GM21423 (cell line): ENCODE measurements at regions not wholly inside any gene's neighbourhood (a gene's known extent, or its start where the extent isn't known, plus 50 kb on each side); places are given as distances from the start of the nearest gene placed in this dataset.

Experiments
- ATAC-seq: cut with Tn5 transposase; IDR thresholded peaks from one replicate; pipeline ENCODE4 v1.9.1; 2021; ENCODE audit warnings: mild to moderate bottlenecking, moderate library complexity; ENCODE audit not compliant: unreplicated experiment

GRCh38 chr13:26967119-26968038 is 204.2 kb downstream of the USP12 start:
- no peak for ATAC-seq

- no peak for ATAC-seq
Observed at GRCh38 chr13:26966701-26967080, 204.9 kb downstream of the USP12 start.

- ATAC-seq = no peak
Observed at GRCh38 chr13:26965952-26966700, 205.5 kb downstream of the USP12 start.

GRCh38 chr13:26964278-26965250 is 204.0 kb upstream of the GPR12 start:
- ATAC-seq = no peak

GRCh38 chr13:26962671-26963070 is 202.1 kb upstream of the GPR12 start:
- ATAC-seq = no peak

- no peak for ATAC-seq
Observed at GRCh38 chr13:26961890-26962615, 201.5 kb upstream of the GPR12 start.

- no peak for ATAC-seq
Observed at GRCh38 chr13:26957182-26957581, 196.6 kb upstream of the GPR12 start.

GRCh38 chr13:26956522-26957142 is 196.0 kb upstream of the GPR12 start:
- ATAC-seq = no peak

- ATAC-seq = no peak
Observed at GRCh38 chr13:26954976-26955375, 194.4 kb upstream of the GPR12 start.

- ATAC-seq = no peak
Observed at GRCh38 chr13:26953291-26953690, 192.7 kb upstream of the GPR12 start.

- ATAC-seq = no peak
Observed at GRCh38 chr13:26952551-26953143, 192.1 kb upstream of the GPR12 start.

GRCh38 chr13:26951581-26952177 is 191.1 kb upstream of the GPR12 start:
- ATAC-seq = no peak

GRCh38 chr13:26950968-26951367 is 190.4 kb upstream of the GPR12 start:
- ATAC-seq = no peak

GRCh38 chr13:26950546-26950945 is 190.0 kb upstream of the GPR12 start:
- ATAC-seq = no peak

GRCh38 chr13:26949701-26950502 is 189.3 kb upstream of the GPR12 start:
- ATAC-seq = no peak

- no peak for ATAC-seq
Observed at GRCh38 chr13:26948353-26948752, 187.8 kb upstream of the GPR12 start.

GRCh38 chr13:26946684-26947343 is 186.2 kb upstream of the GPR12 start:
- peak; percentile 53 for ATAC-seq

- ATAC-seq = no peak
Observed at GRCh38 chr13:26943748-26944147, 183.2 kb upstream of the GPR12 start.
